HL-60 (cell line): ENCODE measurements at regions not wholly inside any gene's neighbourhood (a gene's known extent, or its start where the extent isn't known, plus 50 kb on each side); places are given as distances from the start of the nearest gene placed in this dataset.

Experiments
- CTCF ChIP-seq: IDR thresholded peaks from one replicate; pipeline ENCODE4 v1.5.1; 2011; ENCODE audit warnings: low read length, control low read depth, inconsistent platforms; ENCODE audit not compliant: insufficient read depth
- GABPA ChIP-seq: IDR thresholded peaks from 2 replicates; pipeline ENCODE4 v1.6.1; 2012; ENCODE audit warnings: low read depth
- POLR2AphosphoS5 ChIP-seq: IDR thresholded peaks from 2 replicates; pipeline ENCODE4 v1.6.1; 2012; ENCODE audit warnings: low read depth
- REST ChIP-seq: IDR thresholded peaks from 2 replicates; pipeline ENCODE4 v1.6.1; 2012; ENCODE audit warnings: low read depth; ENCODE audit not compliant: insufficient replicate concordance
- SPI1 ChIP-seq: IDR thresholded peaks from 2 replicates; pipeline ENCODE4 v1.6.1; 2012; ENCODE audit warnings: low read depth, mild to moderate bottlenecking, borderline replicate concordance

GRCh38 chr12:89180496-89180895 is 171.8 kb downstream of the DUSP6 start:
- no peak for TF ChIP-seq CTCF
- no peak for TF ChIP-seq POLR2AphosphoS5
- TF ChIP-seq REST: no peak
- TF ChIP-seq GABPA: no peak
- no peak for TF ChIP-seq SPI1
